A549 (cell line): ENCODE measurements at regions not wholly inside any gene's neighbourhood (a gene's known extent, or its start where the extent isn't known, plus 50 kb on each side); places are given as distances from the start of the nearest gene placed in this dataset.

Experiments used
- ATAC-seq, 2 experiments: fragments of 200-7000 bp in 1 of 2; fragments of >200 bp in 1 of 2; cut with Nextera tagmentation in 1 of 2; cut with Tn5 transposase in 1 of 2; 3 replicates each; pipeline versions ENCODE4 v1.8.0 to v1.9.1; 2018 to 2020; ENCODE audit warnings: mild to moderate bottlenecking in 1 of 2, moderate library complexity in 1 of 2
- CTCF ChIA-PET: fragments of 300-600 bp; sonication (Branson Sonifier 250); formaldehyde crosslinking; extraction: SDS; loops from one replicate; lab custom pipeline; 2021; ENCODE audit warnings: antibody characterized with exemption, inconsistent platforms; lab: Yijun Ruan, JAX
- POLR2A ChIA-PET: fragments of 350-600 bp; formaldehyde crosslinking; extraction: SDS; loops from one replicate; lab custom pipeline; 2021; ENCODE audit warnings: antibody characterized with exemption, inconsistent platforms; lab: Yijun Ruan, JAX
- DNase-seq, 2 experiments: peaks; one replicate each; pipeline versions ENCODE4 v3.0.0 to v3.0.0-alpha.2; 2011 to 2016; ENCODE audit warnings: low read depth in 1 of 2, low spot score in 1 of 2
- FAIRE-seq: peaks from 2 replicates; lab custom pipeline; 2011; peaks lifted over from hg19 to GRCh38; lab: Jason Lieb, UNC
- H3K27ac ChIP-seq, 2 experiments: fragments of >200 bp; sonication (Bioruptor Twin); formaldehyde crosslinking; 3 replicates each; pipeline ENCODE4 v1.5.1; 2016 to 2017
- H3K4me1 ChIP-seq: fragments of >200 bp; sonication (Bioruptor Twin); formaldehyde crosslinking; 3 replicates; pipeline ENCODE4 v1.6.1; 2016
- H3K4me2 ChIP-seq: fragments of >200 bp; sonication (Bioruptor Twin); formaldehyde crosslinking; 3 replicates; pipeline ENCODE4 v1.6.1; 2016
- H3K4me3 ChIP-seq: fragments of >200 bp; sonication (Bioruptor Twin); formaldehyde crosslinking; 3 replicates; pipeline ENCODE4 v1.5.1; 2016
- H3K9me3 ChIP-seq: fragments of >200 bp; sonication (Bioruptor Twin); formaldehyde crosslinking; 3 replicates; pipeline ENCODE4 v1.6.1; 2016
- BHLHE40 ChIP-seq: IDR thresholded peaks from 2 replicates; pipeline ENCODE4 v1.6.1; 2012; ENCODE audit warnings: low read depth, low read length, inconsistent platforms
- CBX2 ChIP-seq: fragments of 200-600 bp; sonication (generic); IDR thresholded peaks from 2 replicates; pipeline ENCODE4 v1.6.1; 2016; ENCODE audit warnings: low read depth, mild to moderate bottlenecking, borderline replicate concordance
- CEBPB ChIP-seq, 2 experiments: fragments of >200 bp in 1 of 2; sonication (Bioruptor Twin) in 1 of 2; formaldehyde crosslinking in 1 of 2; IDR thresholded peaks; 2 replicates each; pipeline ENCODE4 v1.6.1; 2012 to 2016
- CHD2 ChIP-seq: fragments of 150-350 bp; IDR thresholded peaks from 2 replicates; pipeline ENCODE4 v1.6.1; 2014; ENCODE audit warnings: low read length; ENCODE audit not compliant: partially characterized antibody
- CHD4 ChIP-seq: fragments of 200-600 bp; sonication (generic); IDR thresholded peaks from 2 replicates; pipeline ENCODE4 v1.6.1; 2016; ENCODE audit warnings: antibody characterized with exemption, mild to moderate bottlenecking, borderline replicate concordance
- EP300 ChIP-seq, 2 experiments: fragments of >200 bp; sonication (Bioruptor Twin); formaldehyde crosslinking; IDR thresholded peaks; 2 replicates in 1 of 2; 3 replicates in 1 of 2; pipeline ENCODE4 v1.6.1; 2016 to 2017
- ESRRA ChIP-seq: fragments of 150-350 bp; IDR thresholded peaks from 2 replicates; pipeline ENCODE4 v1.6.1; 2014; ENCODE audit warnings: mild to moderate bottlenecking, low read length, borderline replicate concordance
- FOSB ChIP-seq: fragments of 250-450 bp; sonication (Bioruptor Pico); IDR thresholded peaks from 2 replicates; pipeline ENCODE4 v1.5.0; 2020; ENCODE audit warnings: mild to moderate bottlenecking, moderate library complexity
- HDAC2 ChIP-seq: fragments of 200-600 bp; sonication (generic); IDR thresholded peaks from 2 replicates; pipeline ENCODE4 v1.6.1; 2016
- HES2 ChIP-seq: fragments of >200 bp; sonication (Bioruptor Twin); formaldehyde crosslinking; IDR thresholded peaks from 2 replicates; pipeline ENCODE4 v1.6.1; 2016
- JUN ChIP-seq, 2 experiments: fragments of >200 bp; sonication (Bioruptor Twin); formaldehyde crosslinking; IDR thresholded peaks; 2 replicates in 1 of 2; 3 replicates in 1 of 2; pipeline ENCODE4 v1.6.1; 2016 to 2017
- KDM1A ChIP-seq: fragments of 200-600 bp; sonication (generic); IDR thresholded peaks from 2 replicates; pipeline ENCODE4 v1.6.1; 2016; ENCODE audit warnings: low read depth, mild to moderate bottlenecking
- NFE2L2 ChIP-seq: fragments of 150-350 bp; conservative IDR thresholded peaks from 2 replicates; pipeline ENCODE4 v1.6.1; 2014; ENCODE audit warnings: low read length
- NPAS2 ChIP-seq: fragments of 250-450 bp; sonication (Bioruptor Pico); IDR thresholded peaks from 2 replicates; pipeline ENCODE4 v1.8.0; 2022; ENCODE audit warnings: mild to moderate bottlenecking, moderate library complexity, borderline replicate concordance
- NR3C1 ChIP-seq: fragments of >200 bp; sonication (Bioruptor Twin); formaldehyde crosslinking; IDR thresholded peaks from 3 replicates; pipeline ENCODE4 v1.6.1; 2017
- PHF8 ChIP-seq: fragments of 200-600 bp; sonication (generic); IDR thresholded peaks from 2 replicates; pipeline ENCODE4 v1.6.1; 2016; ENCODE audit warnings: low read depth, mild to moderate bottlenecking, antibody characterized with exemption, moderate library complexity, borderline replicate concordance
- POLR2A ChIP-seq: IDR thresholded peaks from 2 replicates; pipeline ENCODE4 v1.6.1; 2012; ENCODE audit warnings: mild to moderate bottlenecking, low read length
- POLR2AphosphoS2 ChIP-seq: conservative IDR thresholded peaks from 2 replicates; pipeline ENCODE4 v1.6.1; 2012; ENCODE audit warnings: low read length, improper control_type of control experiment, inconsistent platforms
- RARB ChIP-seq: fragments of 250-450 bp; sonication (Bioruptor Pico); IDR thresholded peaks from 2 replicates; pipeline ENCODE4 v1.8.0; 2021; ENCODE audit warnings: mild to moderate bottlenecking, moderate library complexity
- RCOR1 ChIP-seq: fragments of 150-350 bp; IDR thresholded peaks from 2 replicates; pipeline ENCODE4 v1.6.1; 2014; ENCODE audit warnings: antibody characterized with exemption, low read length, low read depth
- RNF2 ChIP-seq: fragments of 200-600 bp; sonication (generic); IDR thresholded peaks from 2 replicates; pipeline ENCODE4 v1.6.1; 2016; ENCODE audit warnings: low read depth, mild to moderate bottlenecking, antibody characterized with exemption, moderate library complexity, borderline replicate concordance
- TFCP2L1 ChIP-seq: fragments of 250-450 bp; sonication (Bioruptor Pico); IDR thresholded peaks from 2 replicates; pipeline ENCODE4 v1.5.0; 2021; ENCODE audit warnings: mild to moderate bottlenecking
- ZC3H11A ChIP-seq: fragments of 450-650 bp; IDR thresholded peaks from 2 replicates; pipeline ENCODE4 v1.6.1; 2014; ENCODE audit warnings: antibody characterized with exemption, mild to moderate bottlenecking
- WGBS: methylation state at CpG from one replicate; pipeline ENCODE4 v1.1.6; 2017; ENCODE audit errors: missing lambda C conversion rate; 5-methylcytosine and 5-hydroxymethylcytosine counted together
- TF ChIP-seq, protein P1 (sequence below): IDR thresholded peaks from 2 replicates; pipeline ENCODE4 v1.6.1; 2012; ENCODE audit warnings: low read depth, borderline replicate concordance
- TF ChIP-seq, protein P2 (sequence below): fragments of 150-350 bp; IDR thresholded peaks from 2 replicates; pipeline ENCODE4 v1.6.1; 2014; ENCODE audit warnings: low read depth, mild to moderate bottlenecking, low read length
- TF ChIP-seq, protein P3 (sequence below): IDR thresholded peaks from 2 replicates; pipeline ENCODE4 v1.6.1; 2012
- TF ChIP-seq, protein P4 (sequence below): fragments of >200 bp; sonication (Bioruptor Twin); formaldehyde crosslinking; IDR thresholded peaks from 3 replicates; pipeline ENCODE4 v1.5.1; 2016
- TF ChIP-seq, protein P5 (sequence below): fragments of 200-600 bp; sonication (generic); IDR thresholded peaks from 2 replicates; pipeline ENCODE4 v1.6.1; 2016; ENCODE audit warnings: antibody characterized with exemption, mild to moderate bottlenecking, moderate library complexity

DNA sequence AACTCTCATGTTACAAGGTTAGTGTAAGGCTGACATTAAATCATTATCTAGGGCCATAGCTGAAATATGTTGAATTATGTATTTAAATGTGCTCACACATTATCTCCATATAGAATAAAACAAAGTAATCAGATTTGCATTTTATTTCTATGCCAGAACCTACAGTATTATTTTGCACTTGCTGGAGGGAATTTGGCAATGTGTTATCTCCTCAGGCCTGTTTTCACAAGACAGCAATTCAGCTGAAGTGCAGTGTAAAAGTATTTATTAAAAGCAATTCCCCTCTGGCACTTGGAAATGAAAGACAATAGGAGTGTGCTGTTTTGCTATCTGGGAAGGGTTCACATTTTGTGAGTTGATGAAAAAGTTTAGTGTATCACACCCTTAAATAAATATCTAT lies 276.3 kb downstream of the DNAJB9 start:
- ATAC-seq (no peak), FAIRE-seq (no peak), DNase-seq (no peak)
- Histone ChIP-seq H3K4me1 (no peaks in the 10 kb centered on the region), H3K9me3 (no peaks in the 10 kb centered on the region), H3K27ac (no peak overlapping the region), H3K4me2 (no peak overlapping the region), H3K4me3 (no peak overlapping the region)
- no peak for TF ChIP-seq BHLHE40
- no peak for TF ChIP-seq HDAC2
- TF ChIP-seq CHD4 = no peak
- TF ChIP-seq, protein P1, sequence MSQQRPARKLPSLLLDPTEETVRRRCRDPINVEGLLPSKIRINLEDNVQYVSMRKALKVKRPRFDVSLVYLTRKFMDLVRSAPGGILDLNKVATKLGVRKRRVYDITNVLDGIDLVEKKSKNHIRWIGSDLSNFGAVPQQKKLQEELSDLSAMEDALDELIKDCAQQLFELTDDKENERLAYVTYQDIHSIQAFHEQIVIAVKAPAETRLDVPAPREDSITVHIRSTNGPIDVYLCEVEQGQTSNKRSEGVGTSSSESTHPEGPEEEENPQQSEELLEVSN = no peak
- no peak for TF ChIP-seq CBX2
- TF ChIP-seq CHD2 = no peak
- TF ChIP-seq ZC3H11A = no peak
- TF ChIP-seq TFCP2L1 (CRISPR knock-in tag) = no peak
- TF ChIP-seq RCOR1 = no peak
- TF ChIP-seq, protein P2, sequence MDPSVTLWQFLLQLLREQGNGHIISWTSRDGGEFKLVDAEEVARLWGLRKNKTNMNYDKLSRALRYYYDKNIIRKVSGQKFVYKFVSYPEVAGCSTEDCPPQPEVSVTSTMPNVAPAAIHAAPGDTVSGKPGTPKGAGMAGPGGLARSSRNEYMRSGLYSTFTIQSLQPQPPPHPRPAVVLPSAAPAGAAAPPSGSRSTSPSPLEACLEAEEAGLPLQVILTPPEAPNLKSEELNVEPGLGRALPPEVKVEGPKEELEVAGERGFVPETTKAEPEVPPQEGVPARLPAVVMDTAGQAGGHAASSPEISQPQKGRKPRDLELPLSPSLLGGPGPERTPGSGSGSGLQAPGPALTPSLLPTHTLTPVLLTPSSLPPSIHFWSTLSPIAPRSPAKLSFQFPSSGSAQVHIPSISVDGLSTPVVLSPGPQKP = no peak
- TF ChIP-seq, protein P3, sequence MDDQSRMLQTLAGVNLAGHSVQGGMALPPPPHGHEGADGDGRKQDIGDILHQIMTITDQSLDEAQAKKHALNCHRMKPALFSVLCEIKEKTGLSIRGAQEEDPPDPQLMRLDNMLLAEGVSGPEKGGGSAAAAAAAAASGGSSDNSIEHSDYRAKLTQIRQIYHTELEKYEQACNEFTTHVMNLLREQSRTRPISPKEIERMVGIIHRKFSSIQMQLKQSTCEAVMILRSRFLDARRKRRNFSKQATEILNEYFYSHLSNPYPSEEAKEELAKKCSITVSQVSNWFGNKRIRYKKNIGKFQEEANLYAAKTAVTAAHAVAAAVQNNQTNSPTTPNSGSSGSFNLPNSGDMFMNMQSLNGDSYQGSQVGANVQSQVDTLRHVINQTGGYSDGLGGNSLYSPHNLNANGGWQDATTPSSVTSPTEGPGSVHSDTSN = no peak
- no peak for TF ChIP-seq RARB (CRISPR knock-in tag)
- TF ChIP-seq NFE2L2 = no peak
- CTCF ChIA-PET = no interaction called here
- POLR2A ChIA-PET = no interaction called here

GRCh38 chr7:108846471-108846870 lies 276.8 kb downstream of the DNAJB9 start:
- ATAC-seq = no peak
- no peak for DNase-seq
- FAIRE-seq = no peak
- WGBS = 18% methylated on average over 7 of the region's 7 CpGs
- H3K4me2 ChIP-seq = no peak overlapping the region
- ChIA-PET CTCF (no interaction called here), POLR2A (no interaction called here)
- no peak overlapping the region for H3K27ac ChIP-seq
- TF ChIP-seq JUN (IDR thresholded peaks at IDR 0.05) (no peak), KDM1A (no peak), CHD2 (no peak), NR3C1 (no peak)
- no peak overlapping the region for H3K4me3 ChIP-seq
- no peaks in the 10 kb centered on the region for H3K9me3 ChIP-seq
- H3K4me1 ChIP-seq = no peaks in the 10 kb centered on the region

- DNase-seq (no peak), FAIRE-seq (no peak), ATAC-seq (no peak)
- Histone ChIP-seq H3K27ac (no peak overlapping the region), H3K4me1 (no peaks in the 10 kb centered on the region), H3K9me3 (no peaks in the 10 kb centered on the region), H3K4me2 (no peak overlapping the region), H3K4me3 (no peak overlapping the region)
- TF ChIP-seq NPAS2 (CRISPR knock-in tag) (no peak), POLR2A (no peak), JUN (IDR thresholded peaks at IDR 0.05) (no peak), HDAC2 (no peak), POLR2AphosphoS2 (no peak), NR3C1 (no peak), EP300 (IDR thresholded peaks at IDR 0.05) (no peak), HES2 (no peak), PHF8 (no peak), FOSB (no peak), NFE2L2 (no peak), RNF2 (no peak), ESRRA (no peak), TFCP2L1 (CRISPR knock-in tag) (no peak), CEBPB (IDR thresholded peaks at IDR 0.05) (no peak)
- TF ChIP-seq, protein P4, sequence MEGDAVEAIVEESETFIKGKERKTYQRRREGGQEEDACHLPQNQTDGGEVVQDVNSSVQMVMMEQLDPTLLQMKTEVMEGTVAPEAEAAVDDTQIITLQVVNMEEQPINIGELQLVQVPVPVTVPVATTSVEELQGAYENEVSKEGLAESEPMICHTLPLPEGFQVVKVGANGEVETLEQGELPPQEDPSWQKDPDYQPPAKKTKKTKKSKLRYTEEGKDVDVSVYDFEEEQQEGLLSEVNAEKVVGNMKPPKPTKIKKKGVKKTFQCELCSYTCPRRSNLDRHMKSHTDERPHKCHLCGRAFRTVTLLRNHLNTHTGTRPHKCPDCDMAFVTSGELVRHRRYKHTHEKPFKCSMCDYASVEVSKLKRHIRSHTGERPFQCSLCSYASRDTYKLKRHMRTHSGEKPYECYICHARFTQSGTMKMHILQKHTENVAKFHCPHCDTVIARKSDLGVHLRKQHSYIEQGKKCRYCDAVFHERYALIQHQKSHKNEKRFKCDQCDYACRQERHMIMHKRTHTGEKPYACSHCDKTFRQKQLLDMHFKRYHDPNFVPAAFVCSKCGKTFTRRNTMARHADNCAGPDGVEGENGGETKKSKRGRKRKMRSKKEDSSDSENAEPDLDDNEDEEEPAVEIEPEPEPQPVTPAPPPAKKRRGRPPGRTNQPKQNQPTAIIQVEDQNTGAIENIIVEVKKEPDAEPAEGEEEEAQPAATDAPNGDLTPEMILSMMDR = no peak
- TF ChIP-seq, protein P5, sequence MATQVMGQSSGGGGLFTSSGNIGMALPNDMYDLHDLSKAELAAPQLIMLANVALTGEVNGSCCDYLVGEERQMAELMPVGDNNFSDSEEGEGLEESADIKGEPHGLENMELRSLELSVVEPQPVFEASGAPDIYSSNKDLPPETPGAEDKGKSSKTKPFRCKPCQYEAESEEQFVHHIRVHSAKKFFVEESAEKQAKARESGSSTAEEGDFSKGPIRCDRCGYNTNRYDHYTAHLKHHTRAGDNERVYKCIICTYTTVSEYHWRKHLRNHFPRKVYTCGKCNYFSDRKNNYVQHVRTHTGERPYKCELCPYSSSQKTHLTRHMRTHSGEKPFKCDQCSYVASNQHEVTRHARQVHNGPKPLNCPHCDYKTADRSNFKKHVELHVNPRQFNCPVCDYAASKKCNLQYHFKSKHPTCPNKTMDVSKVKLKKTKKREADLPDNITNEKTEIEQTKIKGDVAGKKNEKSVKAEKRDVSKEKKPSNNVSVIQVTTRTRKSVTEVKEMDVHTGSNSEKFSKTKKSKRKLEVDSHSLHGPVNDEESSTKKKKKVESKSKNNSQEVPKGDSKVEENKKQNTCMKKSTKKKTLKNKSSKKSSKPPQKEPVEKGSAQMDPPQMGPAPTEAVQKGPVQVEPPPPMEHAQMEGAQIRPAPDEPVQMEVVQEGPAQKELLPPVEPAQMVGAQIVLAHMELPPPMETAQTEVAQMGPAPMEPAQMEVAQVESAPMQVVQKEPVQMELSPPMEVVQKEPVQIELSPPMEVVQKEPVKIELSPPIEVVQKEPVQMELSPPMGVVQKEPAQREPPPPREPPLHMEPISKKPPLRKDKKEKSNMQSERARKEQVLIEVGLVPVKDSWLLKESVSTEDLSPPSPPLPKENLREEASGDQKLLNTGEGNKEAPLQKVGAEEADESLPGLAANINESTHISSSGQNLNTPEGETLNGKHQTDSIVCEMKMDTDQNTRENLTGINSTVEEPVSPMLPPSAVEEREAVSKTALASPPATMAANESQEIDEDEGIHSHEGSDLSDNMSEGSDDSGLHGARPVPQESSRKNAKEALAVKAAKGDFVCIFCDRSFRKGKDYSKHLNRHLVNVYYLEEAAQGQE = no peak
- under 1% methylated on average over 5 of the region's 5 CpGs for WGBS
- POLR2A ChIA-PET = no interaction called here
- CTCF ChIA-PET = no interaction called here
Observed at GRCh38 chr7:108848486-108848885, 278.8 kb downstream of the DNAJB9 start.
